ENCODE measurements at regions not wholly inside any gene's neighbourhood (a gene's known extent, or its start where the extent isn't known, plus 50 kb on each side); places are given as distances from the start of the nearest gene placed in this dataset.

DNA sequence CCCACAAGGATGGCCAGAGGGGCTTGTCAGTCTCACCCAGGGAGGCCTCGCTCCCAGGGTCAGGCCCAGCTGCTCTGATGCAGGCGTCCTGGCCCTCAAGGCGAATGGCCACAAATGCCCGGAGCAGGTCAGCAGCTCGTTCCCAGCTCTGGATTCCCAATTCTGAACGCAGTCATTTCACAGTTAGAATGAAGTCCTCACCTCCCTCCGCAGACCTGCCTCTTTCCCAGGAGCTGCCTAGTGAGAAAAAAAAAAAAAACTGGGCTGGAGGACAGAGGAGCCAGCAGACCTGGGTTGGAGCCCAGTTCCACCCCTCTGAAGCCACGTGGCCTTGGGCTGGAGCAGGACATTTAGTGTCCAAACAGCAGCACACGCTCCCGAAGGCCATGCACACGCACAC is 62.2 kb upstream of the DIO3 start:
- no peak for TF ChIP-seq POLR2A (IDR thresholded peaks at IDR 0.05)
- TF ChIP-seq, protein P1, sequence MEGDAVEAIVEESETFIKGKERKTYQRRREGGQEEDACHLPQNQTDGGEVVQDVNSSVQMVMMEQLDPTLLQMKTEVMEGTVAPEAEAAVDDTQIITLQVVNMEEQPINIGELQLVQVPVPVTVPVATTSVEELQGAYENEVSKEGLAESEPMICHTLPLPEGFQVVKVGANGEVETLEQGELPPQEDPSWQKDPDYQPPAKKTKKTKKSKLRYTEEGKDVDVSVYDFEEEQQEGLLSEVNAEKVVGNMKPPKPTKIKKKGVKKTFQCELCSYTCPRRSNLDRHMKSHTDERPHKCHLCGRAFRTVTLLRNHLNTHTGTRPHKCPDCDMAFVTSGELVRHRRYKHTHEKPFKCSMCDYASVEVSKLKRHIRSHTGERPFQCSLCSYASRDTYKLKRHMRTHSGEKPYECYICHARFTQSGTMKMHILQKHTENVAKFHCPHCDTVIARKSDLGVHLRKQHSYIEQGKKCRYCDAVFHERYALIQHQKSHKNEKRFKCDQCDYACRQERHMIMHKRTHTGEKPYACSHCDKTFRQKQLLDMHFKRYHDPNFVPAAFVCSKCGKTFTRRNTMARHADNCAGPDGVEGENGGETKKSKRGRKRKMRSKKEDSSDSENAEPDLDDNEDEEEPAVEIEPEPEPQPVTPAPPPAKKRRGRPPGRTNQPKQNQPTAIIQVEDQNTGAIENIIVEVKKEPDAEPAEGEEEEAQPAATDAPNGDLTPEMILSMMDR (IDR thresholded peaks at IDR 0.05), result no peak

All from prostate gland (tissue), 2 donors.